ENCODE measurements at regions not wholly inside any gene's neighbourhood (a gene's known extent, or its start where the extent isn't known, plus 50 kb on each side); places are given as distances from the start of the nearest gene placed in this dataset.

- ChIA-PET RAD21 (ENCODE audit: low non-redundant PET in 1 of 2, low total read pairs in 2 of 2, uncharacterized antibody in 2 of 2, unreplicated experiment in 2 of 2) (no interaction called here), POLR2A (no interaction called here)
- BruUV-seq (replicated peaks): no TSS peak
These were observed 63.7 kb upstream of the COG2 start for GRCh38 chr1:230578616-230579015.

More at GRCh38 chr1:230578616-230579015, 63.7 kb upstream of the COG2 start:
- ATAC-seq: no peak
- H3K9me3 ChIP-seq (ENCODE audit: control insufficient read depth in 1 of 2, insufficient read depth in 1 of 2, low read depth in 1 of 2, low read length in 2 of 2): no peaks in the 10 kb centered on the region
- intact Hi-C loops (cut with micrococcal nuclease): no loop called here
- no peaks in the 10 kb centered on the region for H3K9me2 ChIP-seq (ENCODE audit: insufficient read depth)
- TF ChIP-seq CEBPB (IDR thresholded peaks at IDR 0.05; ENCODE audit: low read depth): no peak
- TF ChIP-seq ZNF274 (IDR thresholded peaks at IDR 0.05; ENCODE audit: low read depth, low read length): no peak
- TF ChIP-seq YY1 (IDR thresholded peaks at IDR 0.05; ENCODE audit: extremely low read depth, insufficient replicate concordance, low read depth, low read length): no peak
- no peak for TF ChIP-seq ZBTB33 (IDR thresholded peaks at IDR 0.05; ENCODE audit: extremely low read depth, insufficient replicate concordance, low read length)
- no peak for TF ChIP-seq POLR2A (IDR thresholded peaks at IDR 0.05; ENCODE audit: borderline replicate concordance, extremely low read depth, insufficient read depth, insufficient read length)
- no peak for TF ChIP-seq SRF (IDR thresholded peaks at IDR 0.05; ENCODE audit: low read depth)
- no peak for TF ChIP-seq SP1 (IDR thresholded peaks at IDR 0.05; ENCODE audit: low read depth)
- TF ChIP-seq ATF3 (IDR thresholded peaks at IDR 0.05): no peak
- TF ChIP-seq FOSL1 (IDR thresholded peaks at IDR 0.05; ENCODE audit: low read depth): no peak
- TF ChIP-seq, protein P1, sequence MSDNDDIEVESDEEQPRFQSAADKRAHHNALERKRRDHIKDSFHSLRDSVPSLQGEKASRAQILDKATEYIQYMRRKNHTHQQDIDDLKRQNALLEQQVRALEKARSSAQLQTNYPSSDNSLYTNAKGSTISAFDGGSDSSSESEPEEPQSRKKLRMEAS (IDR thresholded peaks at IDR 0.05): no peak
- TF ChIP-seq RAD21 (IDR thresholded peaks at IDR 0.05; ENCODE audit: low read depth): no peak
- TF ChIP-seq, protein P2, sequence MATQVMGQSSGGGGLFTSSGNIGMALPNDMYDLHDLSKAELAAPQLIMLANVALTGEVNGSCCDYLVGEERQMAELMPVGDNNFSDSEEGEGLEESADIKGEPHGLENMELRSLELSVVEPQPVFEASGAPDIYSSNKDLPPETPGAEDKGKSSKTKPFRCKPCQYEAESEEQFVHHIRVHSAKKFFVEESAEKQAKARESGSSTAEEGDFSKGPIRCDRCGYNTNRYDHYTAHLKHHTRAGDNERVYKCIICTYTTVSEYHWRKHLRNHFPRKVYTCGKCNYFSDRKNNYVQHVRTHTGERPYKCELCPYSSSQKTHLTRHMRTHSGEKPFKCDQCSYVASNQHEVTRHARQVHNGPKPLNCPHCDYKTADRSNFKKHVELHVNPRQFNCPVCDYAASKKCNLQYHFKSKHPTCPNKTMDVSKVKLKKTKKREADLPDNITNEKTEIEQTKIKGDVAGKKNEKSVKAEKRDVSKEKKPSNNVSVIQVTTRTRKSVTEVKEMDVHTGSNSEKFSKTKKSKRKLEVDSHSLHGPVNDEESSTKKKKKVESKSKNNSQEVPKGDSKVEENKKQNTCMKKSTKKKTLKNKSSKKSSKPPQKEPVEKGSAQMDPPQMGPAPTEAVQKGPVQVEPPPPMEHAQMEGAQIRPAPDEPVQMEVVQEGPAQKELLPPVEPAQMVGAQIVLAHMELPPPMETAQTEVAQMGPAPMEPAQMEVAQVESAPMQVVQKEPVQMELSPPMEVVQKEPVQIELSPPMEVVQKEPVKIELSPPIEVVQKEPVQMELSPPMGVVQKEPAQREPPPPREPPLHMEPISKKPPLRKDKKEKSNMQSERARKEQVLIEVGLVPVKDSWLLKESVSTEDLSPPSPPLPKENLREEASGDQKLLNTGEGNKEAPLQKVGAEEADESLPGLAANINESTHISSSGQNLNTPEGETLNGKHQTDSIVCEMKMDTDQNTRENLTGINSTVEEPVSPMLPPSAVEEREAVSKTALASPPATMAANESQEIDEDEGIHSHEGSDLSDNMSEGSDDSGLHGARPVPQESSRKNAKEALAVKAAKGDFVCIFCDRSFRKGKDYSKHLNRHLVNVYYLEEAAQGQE (IDR thresholded peaks at IDR 0.05; ENCODE audit: low read depth): no peak
- TF ChIP-seq POLR2AphosphoS5 (IDR thresholded peaks at IDR 0.05; ENCODE audit: low read depth, low read length): no peak
- no peak for TF ChIP-seq EGR1 (IDR thresholded peaks at IDR 0.05; ENCODE audit: low read depth)
- TF ChIP-seq ZFX (IDR thresholded peaks at IDR 0.05): no peak
- peaks cover 22% of the 10 kb centered on the region for H3K27me3 ChIP-seq (ENCODE audit: insufficient read depth, low read length)
- H3K36me3 ChIP-seq (ENCODE audit: control insufficient read depth in 1 of 2, insufficient read depth in 2 of 2, low read length in 2 of 2): no peaks in the 10 kb centered on the region
- H3K79me2 ChIP-seq (ENCODE audit: insufficient read depth, low read length): no peaks in the 10 kb centered on the region
- no peaks in the 10 kb centered on the region for H3K4me1 ChIP-seq (ENCODE audit: control insufficient read depth in 1 of 2, insufficient read depth in 2 of 2, low read length in 2 of 2)
- H2AFZ ChIP-seq (ENCODE audit: low read depth, low read length, poor library complexity, severe bottlenecking): no peak overlapping the region
- no peak overlapping the region for H3K4me2 ChIP-seq (ENCODE audit: low read length)
- CTCF ChIA-PET: no interaction called here
- no peak overlapping the region for H3K27ac ChIP-seq (ENCODE audit: low read depth, low read length)
- H3K4me3 ChIP-seq (replicated peaks in 1 of 2; ENCODE audit: low read depth in 1 of 2, low read length in 2 of 2): no peak overlapping the region
- DNase-seq (ENCODE audit: low read depth, low spot score): no peak
- no peaks in the 10 kb centered on the region for H4K20me1 ChIP-seq (ENCODE audit: insufficient read depth)
- no peak overlapping the region for H3K9ac ChIP-seq (ENCODE audit: low read length)
